Endodermal cell (in vitro differentiated cells): ENCODE measurements at regions not wholly inside any gene's neighbourhood (a gene's known extent, or its start where the extent isn't known, plus 50 kb on each side); places are given as distances from the start of the nearest gene placed in this dataset.
"Not testable (repeated sequence)": the region's sequence is repeated elsewhere in the genome, so short reads cannot be mapped to it uniquely, and the experiment has no call there.

Experiments used
- DNase-seq: peaks from one replicate; pipeline ENCODE4 v3.0.0-alpha.2; 2017
- H3K27ac ChIP-seq: 2 replicates; pipeline ENCODE4 v1.5.1; 2013; ENCODE audit warnings: mild to moderate bottlenecking, low read depth, low read length, moderate library complexity
- H3K27me3 ChIP-seq: 2 replicates; pipeline ENCODE4 v1.6.1; 2013; ENCODE audit warnings: mild to moderate bottlenecking, low read length, moderate library complexity; ENCODE audit not compliant: insufficient read depth, control insufficient read depth, poor library complexity, severe bottlenecking
- H3K36me3 ChIP-seq: 2 replicates; pipeline ENCODE4 v1.7.0; 2013; ENCODE audit warnings: mild to moderate bottlenecking, low read length, moderate library complexity; ENCODE audit not compliant: control insufficient read depth, insufficient read depth
- H3K4me1 ChIP-seq: one replicate; pipeline ENCODE4 v1.7.0; 2013; ENCODE audit warnings: low read length; ENCODE audit not compliant: control insufficient read depth, insufficient read depth
- H3K4me3 ChIP-seq: 2 replicates; pipeline ENCODE4 v1.5.1; 2013; ENCODE audit warnings: mild to moderate bottlenecking, low read length, moderate library complexity
- H3K9ac ChIP-seq: 2 replicates; pipeline ENCODE4 v1.6.1; 2013; ENCODE audit warnings: mild to moderate bottlenecking, low read length, moderate library complexity; ENCODE audit not compliant: poor library complexity, severe bottlenecking; ENCODE audit errors: extremely low read depth
- H3K9me3 ChIP-seq: 2 replicates; pipeline ENCODE4 v1.6.1; 2013; ENCODE audit warnings: mild to moderate bottlenecking, low read length, moderate library complexity; ENCODE audit not compliant: control insufficient read depth
- H3K27ac Mint-ChIP-seq: 2 replicates; pipeline ENCODE4 v1.8.0; 2020; ENCODE audit warnings: mixed read lengths
- H3K27me3 Mint-ChIP-seq: 2 replicates; pipeline ENCODE4 v1.8.0; 2021; ENCODE audit warnings: mild to moderate bottlenecking, mixed read lengths; ENCODE audit not compliant: insufficient read depth
- H3K36me3 Mint-ChIP-seq: 2 replicates; pipeline ENCODE4 v1.8.0; 2020; ENCODE audit warnings: low read depth, mixed read lengths
- H3K4me1 Mint-ChIP-seq: 2 replicates; pipeline ENCODE4 v1.8.0; 2020; ENCODE audit warnings: mixed read lengths
- H3K4me3 Mint-ChIP-seq: 2 replicates; pipeline ENCODE4 v1.8.0; 2020; ENCODE audit warnings: mild to moderate bottlenecking, moderate library complexity, mixed read lengths
- H3K9me3 Mint-ChIP-seq: 2 replicates; pipeline ENCODE4 v1.8.0; 2020; ENCODE audit warnings: mild to moderate bottlenecking, mixed read lengths
- WGBS, 2 experiments: methylation state at CpG; one replicate each; pipeline versions ENCODE4 v1.1.5 to v1.1.7; 2013; ENCODE audit warnings: missing lambda C conversion rate in 2 of 2, mixed read lengths in 1 of 2; ENCODE audit not compliant: insufficient coverage in 1 of 2, insufficient read length in 1 of 2; 5-methylcytosine and 5-hydroxymethylcytosine counted together
- TF ChIP-seq, protein P1 (sequence below): fragments of 200-600 bp; sonication (generic); conservative IDR thresholded peaks from 2 replicates; pipeline ENCODE4 v1.5.0; 2021; ENCODE audit warnings: antibody characterized with exemption, mild to moderate bottlenecking

- Histone ChIP-seq H3K4me3 (no peak overlapping the region), H3K27ac (no peak overlapping the region), H3K36me3 (no peaks in the 10 kb centered on the region), H3K27me3 (no peaks in the 10 kb centered on the region), H3K9me3 (no peaks in the 10 kb centered on the region), H3K9ac (no peak overlapping the region), H3K4me1 (peaks cover 3% of the 10 kb centered on the region)
- Mint-ChIP-seq H3K9me3 (peaks cover 2% of the 10 kb centered on the region), H3K4me1 (peaks cover 20% of the 10 kb centered on the region), H3K4me3 (no peak overlapping the region), H3K36me3 (no peaks in the 10 kb centered on the region), H3K27ac (no peak overlapping the region), H3K27me3 (peaks cover 2% of the 10 kb centered on the region)
- TF ChIP-seq, protein P1, sequence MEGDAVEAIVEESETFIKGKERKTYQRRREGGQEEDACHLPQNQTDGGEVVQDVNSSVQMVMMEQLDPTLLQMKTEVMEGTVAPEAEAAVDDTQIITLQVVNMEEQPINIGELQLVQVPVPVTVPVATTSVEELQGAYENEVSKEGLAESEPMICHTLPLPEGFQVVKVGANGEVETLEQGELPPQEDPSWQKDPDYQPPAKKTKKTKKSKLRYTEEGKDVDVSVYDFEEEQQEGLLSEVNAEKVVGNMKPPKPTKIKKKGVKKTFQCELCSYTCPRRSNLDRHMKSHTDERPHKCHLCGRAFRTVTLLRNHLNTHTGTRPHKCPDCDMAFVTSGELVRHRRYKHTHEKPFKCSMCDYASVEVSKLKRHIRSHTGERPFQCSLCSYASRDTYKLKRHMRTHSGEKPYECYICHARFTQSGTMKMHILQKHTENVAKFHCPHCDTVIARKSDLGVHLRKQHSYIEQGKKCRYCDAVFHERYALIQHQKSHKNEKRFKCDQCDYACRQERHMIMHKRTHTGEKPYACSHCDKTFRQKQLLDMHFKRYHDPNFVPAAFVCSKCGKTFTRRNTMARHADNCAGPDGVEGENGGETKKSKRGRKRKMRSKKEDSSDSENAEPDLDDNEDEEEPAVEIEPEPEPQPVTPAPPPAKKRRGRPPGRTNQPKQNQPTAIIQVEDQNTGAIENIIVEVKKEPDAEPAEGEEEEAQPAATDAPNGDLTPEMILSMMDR: no peak
- 88% methylated on average over 3 of the region's 3 CpGs; no CpG with 5 or more reads in 1 of the 2 experiments for WGBS, 2 experiments
- DNase-seq: no peak
Observed at GRCh38 chr16:26497896-26498295, 568.8 kb upstream of the C16orf82 start.

DNA sequence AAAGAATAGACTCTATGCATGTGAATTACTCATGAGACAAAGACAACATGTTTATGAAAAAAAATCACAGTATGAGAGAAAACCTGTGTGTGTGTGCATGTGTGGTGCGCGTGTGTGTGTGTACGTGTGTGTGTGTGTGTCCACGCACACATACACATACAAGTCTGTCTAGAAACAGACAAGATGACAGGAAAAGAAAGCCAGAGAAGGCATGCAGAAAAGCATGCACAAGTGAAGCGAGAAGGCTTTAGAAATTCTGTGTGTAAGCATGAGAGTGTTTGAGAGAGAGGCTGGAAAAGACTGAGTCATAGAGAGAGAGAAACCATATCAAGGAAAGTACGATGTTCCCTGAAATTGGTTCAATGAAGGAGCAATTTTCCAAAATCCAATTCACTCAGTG, 566.4 kb upstream of the C16orf82 start:
- TF ChIP-seq, protein P1: no peak
- H3K9me3 Mint-ChIP-seq: peaks cover 2% of the 10 kb centered on the region
- DNase-seq: no peak
- H3K27me3 ChIP-seq: no peaks in the 10 kb centered on the region
- H3K27ac ChIP-seq: no peak overlapping the region
- H3K4me1 Mint-ChIP-seq: peaks cover 11% of the 10 kb centered on the region
- no peaks in the 10 kb centered on the region for H3K36me3 Mint-ChIP-seq
- no peak overlapping the region for H3K27ac Mint-ChIP-seq
- H3K9me3 ChIP-seq: no peaks in the 10 kb centered on the region
- no peak overlapping the region for H3K9ac ChIP-seq
- 96 to 100% methylated on average over 1 to 6 of the region's 6 CpGs for WGBS, 2 experiments
- no peaks in the 10 kb centered on the region for H3K36me3 ChIP-seq
- peaks cover 2% of the 10 kb centered on the region for H3K27me3 Mint-ChIP-seq
- H3K4me3 ChIP-seq: no peak overlapping the region
- H3K4me1 ChIP-seq: no peaks in the 10 kb centered on the region
- no peak overlapping the region for H3K4me3 Mint-ChIP-seq

GRCh38 chr16:26505496-26505895, 561.2 kb upstream of the C16orf82 start:
- DNase-seq: no peak
- Histone ChIP-seq H3K27me3 (no peaks in the 10 kb centered on the region), H3K4me1 (peaks cover 2% of the 10 kb centered on the region), H3K27ac (no peak overlapping the region), H3K9me3 (no peaks in the 10 kb centered on the region), H3K36me3 (no peaks in the 10 kb centered on the region), H3K9ac (no peak overlapping the region), H3K4me3 (no peak overlapping the region)
- Mint-ChIP-seq H3K27me3 (no peaks in the 10 kb centered on the region), H3K4me1 (peaks cover 8% of the 10 kb centered on the region), H3K9me3 (no peaks in the 10 kb centered on the region), H3K4me3 (no peak overlapping the region), H3K36me3 (no peaks in the 10 kb centered on the region), H3K27ac (no peak overlapping the region)
- TF ChIP-seq, protein P1: peak; percentile 16

- H3K27ac Mint-ChIP-seq, H3K4me1 ChIP-seq, H3K36me3 ChIP-seq, DNase-seq, H3K36me3 Mint-ChIP-seq, H3K27ac ChIP-seq, H3K9me3 ChIP-seq, H3K9ac ChIP-seq, H3K9me3 Mint-ChIP-seq, H3K27me3 Mint-ChIP-seq, H3K4me3 Mint-ChIP-seq, H3K27me3 ChIP-seq, H3K4me3 ChIP-seq: not testable (repeated sequence)
- peaks cover 10% of the 10 kb centered on the region for H3K4me1 Mint-ChIP-seq
- WGBS, 2 experiments: 90 to 93% methylated on average over 2 to 4 of the region's 4 CpGs
Observed at GRCh38 chr16:26508946-26509345, 557.8 kb upstream of the C16orf82 start.
